ENCODE measurements at regions not wholly inside any gene's neighbourhood (a gene's known extent, or its start where the extent isn't known, plus 50 kb on each side); places are given as distances from the start of the nearest gene placed in this dataset.

DNA sequence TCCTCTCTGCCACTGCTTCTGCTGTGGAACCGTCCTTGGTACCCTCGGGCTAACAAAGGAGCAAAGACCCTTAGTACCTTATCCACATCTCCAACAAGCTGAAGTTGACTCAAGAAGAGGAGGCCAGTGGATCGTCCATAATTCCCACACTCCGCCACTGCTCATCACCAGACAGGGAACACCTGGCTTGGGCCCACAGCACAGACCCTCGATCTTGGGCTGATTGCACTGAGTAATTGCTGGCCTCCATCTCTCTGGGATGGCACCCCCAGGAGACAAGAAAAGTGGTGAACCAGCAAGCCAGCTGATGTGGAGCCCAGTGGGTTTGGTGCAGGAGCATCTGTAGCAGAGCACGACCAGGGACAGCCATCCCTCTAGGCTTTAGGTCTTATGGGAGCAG lies 109.4 kb upstream of the GRIK2 start:
- no peak overlapping the region for H3K4me3 ChIP-seq (replicated peaks in 1 of 3; ENCODE audit: low read depth in 2 of 3, low read length in 3 of 3)
- no peaks in the 10 kb centered on the region for H4K20me1 ChIP-seq (ENCODE audit: insufficient read depth, low read length)
- no peak overlapping the region for H3K4me3 Mint-ChIP-seq
- H3K9me3 Mint-ChIP-seq, result peaks cover 0 to 24% (median 14%) of the 10 kb centered on the region in 7 donors
- no peaks in the 10 kb centered on the region for H3K4me1 ChIP-seq (ENCODE audit: control insufficient read depth in 1 of 2, insufficient read depth in 2 of 2, low read length in 2 of 2)
- H2AFZ ChIP-seq (ENCODE audit: insufficient read depth, low read depth, low read length, poor library complexity, severe bottlenecking), result no peak overlapping the region
- no peak for DNase-seq
- 90% methylated on average over 6 of the region's 6 CpGs for WGBS (ENCODE audit: insufficient coverage)
- no peak overlapping the region for H3K27ac Mint-ChIP-seq
- H3K36me3 Mint-ChIP-seq, result no peaks in the 10 kb centered on the region
- H3K27ac ChIP-seq (ENCODE audit: low read depth in 1 of 2, low read length in 2 of 2), result no peak overlapping the region
- no peaks in the 10 kb centered on the region for H3K27me3 ChIP-seq (ENCODE audit: control insufficient read depth in 2 of 2, insufficient read depth in 2 of 2, low read length in 2 of 2)
- peaks cover 19 to 27% of the 10 kb centered on the region in 2 donors for H3K9me3 ChIP-seq (replicated peaks in 1 of 2; ENCODE audit: control insufficient read depth in 1 of 2, insufficient read depth in 1 of 2, low read length in 2 of 2)
- no peaks in the 10 kb centered on the region for H3K4me1 Mint-ChIP-seq
- no peak overlapping the region for H3K9ac ChIP-seq (ENCODE audit: insufficient read depth, low read length, poor library complexity, severe bottlenecking)
- no peaks in the 10 kb centered on the region for H3K36me3 ChIP-seq (replicated peaks in 1 of 2; ENCODE audit: control insufficient read depth in 1 of 2, insufficient read depth in 2 of 2, low read length in 2 of 2)
- intact Hi-C loops (cut with micrococcal nuclease), result no loop called here
- H3K27me3 Mint-ChIP-seq (ENCODE audit: low read depth in 3 of 3), result no peaks in the 10 kb centered on the region
- H3K79me2 ChIP-seq (ENCODE audit: insufficient read depth, low read length), result no peaks in the 10 kb centered on the region
- TF ChIP-seq, protein P1, sequence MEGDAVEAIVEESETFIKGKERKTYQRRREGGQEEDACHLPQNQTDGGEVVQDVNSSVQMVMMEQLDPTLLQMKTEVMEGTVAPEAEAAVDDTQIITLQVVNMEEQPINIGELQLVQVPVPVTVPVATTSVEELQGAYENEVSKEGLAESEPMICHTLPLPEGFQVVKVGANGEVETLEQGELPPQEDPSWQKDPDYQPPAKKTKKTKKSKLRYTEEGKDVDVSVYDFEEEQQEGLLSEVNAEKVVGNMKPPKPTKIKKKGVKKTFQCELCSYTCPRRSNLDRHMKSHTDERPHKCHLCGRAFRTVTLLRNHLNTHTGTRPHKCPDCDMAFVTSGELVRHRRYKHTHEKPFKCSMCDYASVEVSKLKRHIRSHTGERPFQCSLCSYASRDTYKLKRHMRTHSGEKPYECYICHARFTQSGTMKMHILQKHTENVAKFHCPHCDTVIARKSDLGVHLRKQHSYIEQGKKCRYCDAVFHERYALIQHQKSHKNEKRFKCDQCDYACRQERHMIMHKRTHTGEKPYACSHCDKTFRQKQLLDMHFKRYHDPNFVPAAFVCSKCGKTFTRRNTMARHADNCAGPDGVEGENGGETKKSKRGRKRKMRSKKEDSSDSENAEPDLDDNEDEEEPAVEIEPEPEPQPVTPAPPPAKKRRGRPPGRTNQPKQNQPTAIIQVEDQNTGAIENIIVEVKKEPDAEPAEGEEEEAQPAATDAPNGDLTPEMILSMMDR (IDR thresholded peaks at IDR 0.05), result no peak
- H3K4me2 ChIP-seq (replicated peaks; ENCODE audit: extremely low read depth, low read length, poor library complexity, severe bottlenecking), result no peak overlapping the region

DNA sequence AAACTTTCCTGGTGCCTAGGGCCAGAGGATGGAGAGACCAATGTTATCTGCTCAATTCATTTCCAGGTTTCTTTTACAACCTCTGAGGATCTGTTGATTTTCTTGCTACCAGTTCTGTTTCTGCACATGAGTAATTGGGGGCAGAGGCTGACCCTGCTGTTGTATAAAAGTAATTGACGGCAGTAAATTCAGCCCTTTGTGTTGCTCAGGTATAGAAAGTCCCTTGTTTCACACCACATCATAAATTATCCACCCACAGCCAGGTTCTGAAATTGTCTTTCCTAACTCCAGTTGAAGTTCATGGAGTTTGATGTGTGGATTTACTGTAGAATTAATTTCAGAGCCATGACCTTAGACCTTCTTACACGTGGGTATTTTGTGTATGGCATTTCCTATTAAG lies 107.4 kb upstream of the GRIK2 start:
- no peaks in the 10 kb centered on the region for H3K27me3 ChIP-seq (ENCODE audit: control insufficient read depth in 2 of 2, insufficient read depth in 2 of 2, low read length in 2 of 2)
- Mint-ChIP-seq H3K4me1 (no peaks in the 10 kb centered on the region), H3K4me3 (no peak overlapping the region), H3K27ac (no peak overlapping the region), H3K27me3 (ENCODE audit: low read depth in 3 of 3) (no peaks in the 10 kb centered on the region), H3K9me3 (peaks cover 0 to 27% (median 14%) of the 10 kb centered on the region in 7 donors), H3K36me3 (no peaks in the 10 kb centered on the region)
- no peak overlapping the region for H3K4me3 ChIP-seq (replicated peaks in 1 of 3; ENCODE audit: low read depth in 2 of 3, low read length in 3 of 3)
- H4K20me1 ChIP-seq (ENCODE audit: insufficient read depth, low read length), result no peaks in the 10 kb centered on the region
- intact Hi-C loops (cut with micrococcal nuclease), result no loop called here
- H3K4me1 ChIP-seq (ENCODE audit: control insufficient read depth in 1 of 2, insufficient read depth in 2 of 2, low read length in 2 of 2), result no peaks in the 10 kb centered on the region
- H3K27ac ChIP-seq (ENCODE audit: low read depth in 1 of 2, low read length in 2 of 2), result no peak overlapping the region
- TF ChIP-seq, protein P1 (IDR thresholded peaks at IDR 0.05), result no peak
- H3K9ac ChIP-seq (ENCODE audit: insufficient read depth, low read length, poor library complexity, severe bottlenecking), result no peak overlapping the region
- no peak for DNase-seq
- peaks cover 25 to 27% of the 10 kb centered on the region in 2 donors for H3K9me3 ChIP-seq (replicated peaks in 1 of 2; ENCODE audit: control insufficient read depth in 1 of 2, insufficient read depth in 1 of 2, low read length in 2 of 2)
- no peak overlapping the region for H2AFZ ChIP-seq (ENCODE audit: insufficient read depth, low read depth, low read length, poor library complexity, severe bottlenecking)
- no peaks in the 10 kb centered on the region for H3K79me2 ChIP-seq (ENCODE audit: insufficient read depth, low read length)
- WGBS (ENCODE audit: insufficient coverage), result no CpG with 5 or more reads among the region's 2 CpGs
- no peaks in the 10 kb centered on the region for H3K36me3 ChIP-seq (replicated peaks in 1 of 2; ENCODE audit: control insufficient read depth in 1 of 2, insufficient read depth in 2 of 2, low read length in 2 of 2)
- no peak overlapping the region for H3K4me2 ChIP-seq (replicated peaks; ENCODE audit: extremely low read depth, low read length, poor library complexity, severe bottlenecking)

Data from CD14-positive monocyte (primary cell).